Adrenal gland (tissue), 9 donors: ENCODE measurements at regions not wholly inside any gene's neighbourhood (a gene's known extent, or its start where the extent isn't known, plus 50 kb on each side); places are given as distances from the start of the nearest gene placed in this dataset.
A peak's percentile ranks its signal among the peaks of the same experiment; 100 is the strongest.

Source experiments
- DNase-seq, 7 donors: peaks; one replicate each; pipeline ENCODE4 v3.0.0-alpha.2; 2019 to 2020
- H3K27ac ChIP-seq, 5 donors: fragments of 200-600 bp; sonication (generic) in 4 of 5; 1 replicate in 3 of 5; 2 replicates in 2 of 5; pipeline versions ENCODE4 v1.5.1 to v1.8.0; 2016 to 2020; ENCODE audit warnings: mild to moderate bottlenecking in 1 of 5
- H3K27me3 ChIP-seq: fragments of 200-600 bp; 2 replicates; pipeline ENCODE4 v1.8.0; 2021
- H3K36me3 ChIP-seq, 2 donors: fragments of 200-600 bp; replicated peaks in 1 of 2; 1 replicate in 1 of 2; 2 replicates in 1 of 2; pipeline versions ENCODE4 v1.5.1 to v1.8.0; 2018 to 2022
- H3K4me1 ChIP-seq, 2 donors: fragments of 200-600 bp; replicated peaks in 1 of 2; 1 replicate in 1 of 2; 2 replicates in 1 of 2; pipeline versions ENCODE4 v1.5.1 to v1.8.0; 2018 to 2021
- H3K4me3 ChIP-seq, 4 donors: fragments of 200-600 bp; sonication (generic) in 3 of 4; one replicate each; pipeline ENCODE4 v1.5.1; 2016 to 2018
- H3K9me3 ChIP-seq, 3 donors: fragments of 200-600 bp; sonication (generic) in 1 of 3; replicated peaks in 1 of 3; 1 replicate in 2 of 3; 2 replicates in 1 of 3; pipeline versions ENCODE4 v1.5.1 to v1.8.0; 2016 to 2021
- POLR2A ChIP-seq, 2 donors: fragments of 450-650 bp; IDR thresholded peaks; one replicate each; pipeline ENCODE4 v1.6.1; 2017; ENCODE audit warnings: antibody characterized with exemption in 2 of 2, mild to moderate bottlenecking in 2 of 2, moderate library complexity in 1 of 2
- WGBS, 4 donors: extraction: QIAGEN DNeasy Blood & Tissue Kit in 2 of 4; methylation state at CpG; one replicate each; pipeline versions ENCODE4 v1.1.5 to v1.1.7; 2013 to 2017; 5-methylcytosine and 5-hydroxymethylcytosine counted together
- intact Hi-C, 2 donors: fragments of 100-400 bp; cut with DNase I; formaldehyde crosslinking; loops; one replicate each; pipeline versions ENCODE4 v1.14.1 to v1.15.0; 2022 to 2023
- small RNA-seq, 2 donors: library from RNA; depleted of rRNA; stranded (forward); fragments of <200 nt; gene quantifications; one replicate each; pipeline ENCODE3, GENCODE V24; 2016
- TF ChIP-seq, protein P1 (sequence below), 6 experiments: fragments of 450-650 bp in 4 of 6; fragments of 200-600 bp in 2 of 6; sonication (generic) in 1 of 6; IDR thresholded peaks; 1 replicate in 5 of 6; 2 replicates in 1 of 6; pipeline versions ENCODE4 v1.5.1 to v1.8.0; 2016 to 2021; ENCODE audit warnings: antibody characterized with exemption in 6 of 6, mild to moderate bottlenecking in 2 of 6, moderate library complexity in 1 of 6
- donor health status: healthy with polysubstance abuse.
- donor health status: Bipolar disorder and iron deficiency.
- donor health status: DM: yes; HTN: yes; CAD: no.
- donor health status: DM: no; HTN: no; CAD: no.
- donor health status: DM: no; HTN: no; CAD: no.

DNA sequence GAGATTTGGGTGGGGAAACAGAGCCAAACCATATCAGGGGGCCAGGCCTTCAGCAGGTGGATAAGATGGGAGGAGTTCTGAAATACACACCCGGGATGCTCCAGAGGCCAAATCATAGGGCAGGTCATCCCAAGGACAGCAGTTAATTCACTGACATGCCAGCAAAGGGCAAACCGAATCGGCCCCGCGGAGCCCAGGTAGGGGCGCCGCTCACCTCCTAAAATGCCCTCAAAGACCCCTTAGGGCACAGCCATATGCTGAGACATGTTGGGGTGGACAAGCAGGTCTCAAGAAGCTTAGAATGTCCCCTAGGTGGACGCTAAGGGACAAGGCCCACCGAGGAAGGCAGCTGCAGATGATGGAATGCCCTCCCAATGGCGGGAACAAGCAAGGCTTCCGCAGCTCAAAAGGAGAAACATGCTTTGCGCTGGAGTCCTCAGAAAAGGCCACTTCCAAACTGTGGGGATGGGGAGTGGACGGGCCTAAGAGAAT, 144.9 kb downstream of the ERCC6L2 start:
- H3K36me3 ChIP-seq: no peaks in the 10 kb centered on the region
- no peak for TF ChIP-seq POLR2A (IDR thresholded peaks at IDR 0.05)
- TF ChIP-seq, protein P1, sequence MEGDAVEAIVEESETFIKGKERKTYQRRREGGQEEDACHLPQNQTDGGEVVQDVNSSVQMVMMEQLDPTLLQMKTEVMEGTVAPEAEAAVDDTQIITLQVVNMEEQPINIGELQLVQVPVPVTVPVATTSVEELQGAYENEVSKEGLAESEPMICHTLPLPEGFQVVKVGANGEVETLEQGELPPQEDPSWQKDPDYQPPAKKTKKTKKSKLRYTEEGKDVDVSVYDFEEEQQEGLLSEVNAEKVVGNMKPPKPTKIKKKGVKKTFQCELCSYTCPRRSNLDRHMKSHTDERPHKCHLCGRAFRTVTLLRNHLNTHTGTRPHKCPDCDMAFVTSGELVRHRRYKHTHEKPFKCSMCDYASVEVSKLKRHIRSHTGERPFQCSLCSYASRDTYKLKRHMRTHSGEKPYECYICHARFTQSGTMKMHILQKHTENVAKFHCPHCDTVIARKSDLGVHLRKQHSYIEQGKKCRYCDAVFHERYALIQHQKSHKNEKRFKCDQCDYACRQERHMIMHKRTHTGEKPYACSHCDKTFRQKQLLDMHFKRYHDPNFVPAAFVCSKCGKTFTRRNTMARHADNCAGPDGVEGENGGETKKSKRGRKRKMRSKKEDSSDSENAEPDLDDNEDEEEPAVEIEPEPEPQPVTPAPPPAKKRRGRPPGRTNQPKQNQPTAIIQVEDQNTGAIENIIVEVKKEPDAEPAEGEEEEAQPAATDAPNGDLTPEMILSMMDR (IDR thresholded peaks at IDR 0.05): no peak
- H3K27me3 ChIP-seq: peaks cover 8% of the 10 kb centered on the region
- intact Hi-C loops: no loop called here
- no peaks in the 10 kb centered on the region for H3K9me3 ChIP-seq
- peak overlapping the region in 2 of 5 donors; percentile 56 to 81 for H3K27ac ChIP-seq
- peaks cover 10 to 12% of the 10 kb centered on the region in 2 donors for H3K4me1 ChIP-seq
- peak overlapping the region in 1 of 4 donors; percentile 61 for H3K4me3 ChIP-seq
- no peak for DNase-seq
- 39 to 56% (median 50%) methylated on average over 10 to 13 of the region's 13 CpGs for WGBS, 4 donors

Small RNA genes lying in the stretch of these regions (small RNA-seq; reads per million reads assigned to genes)
- gene RF00019: 0 reads per million in 2 donors
